Tibial nerve (tissue), 3 donors: ENCODE measurements at regions not wholly inside any gene's neighbourhood (a gene's known extent, or its start where the extent isn't known, plus 50 kb on each side); places are given as distances from the start of the nearest gene placed in this dataset.
"Not testable (repeated sequence)": the region's sequence is repeated elsewhere in the genome, so short reads cannot be mapped to it uniquely, and the experiment has no call there.

Source experiments
- POLR2A ChIP-seq, 2 donors: fragments of 450-650 bp; IDR thresholded peaks; one replicate each; pipeline ENCODE4 v1.6.1; 2017; ENCODE audit warnings: antibody characterized with exemption in 2 of 2, mild to moderate bottlenecking in 2 of 2, moderate library complexity in 2 of 2
- TF ChIP-seq, protein P1 (sequence below), 5 experiments: fragments of 200-600 bp in 3 of 5; fragments of 450-650 bp in 2 of 5; sonication (generic) in 3 of 5; IDR thresholded peaks; one replicate each; pipeline ENCODE4 v1.5.1; 2016 to 2019; ENCODE audit warnings: antibody characterized with exemption in 5 of 5, mild to moderate bottlenecking in 3 of 5, moderate library complexity in 2 of 5

DNA sequence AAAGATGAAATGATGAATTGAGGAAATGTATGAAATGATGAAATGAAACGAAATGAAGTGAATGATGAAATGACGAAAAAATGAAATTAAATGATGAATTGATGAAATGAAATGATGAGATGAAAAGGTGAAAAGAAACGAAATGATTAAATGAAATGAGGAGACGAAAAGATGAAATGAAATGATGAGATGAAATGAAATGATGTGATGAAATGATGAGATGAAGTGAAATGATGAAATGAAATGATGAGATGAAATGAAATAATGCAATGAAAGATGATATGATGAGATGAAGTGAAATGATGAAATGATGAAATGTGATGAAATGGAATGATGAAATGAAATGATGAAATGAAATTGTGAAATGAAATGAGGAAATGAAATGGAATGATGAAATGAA is 469.7 kb downstream of the FAM72C start:
- TF ChIP-seq, protein P1, sequence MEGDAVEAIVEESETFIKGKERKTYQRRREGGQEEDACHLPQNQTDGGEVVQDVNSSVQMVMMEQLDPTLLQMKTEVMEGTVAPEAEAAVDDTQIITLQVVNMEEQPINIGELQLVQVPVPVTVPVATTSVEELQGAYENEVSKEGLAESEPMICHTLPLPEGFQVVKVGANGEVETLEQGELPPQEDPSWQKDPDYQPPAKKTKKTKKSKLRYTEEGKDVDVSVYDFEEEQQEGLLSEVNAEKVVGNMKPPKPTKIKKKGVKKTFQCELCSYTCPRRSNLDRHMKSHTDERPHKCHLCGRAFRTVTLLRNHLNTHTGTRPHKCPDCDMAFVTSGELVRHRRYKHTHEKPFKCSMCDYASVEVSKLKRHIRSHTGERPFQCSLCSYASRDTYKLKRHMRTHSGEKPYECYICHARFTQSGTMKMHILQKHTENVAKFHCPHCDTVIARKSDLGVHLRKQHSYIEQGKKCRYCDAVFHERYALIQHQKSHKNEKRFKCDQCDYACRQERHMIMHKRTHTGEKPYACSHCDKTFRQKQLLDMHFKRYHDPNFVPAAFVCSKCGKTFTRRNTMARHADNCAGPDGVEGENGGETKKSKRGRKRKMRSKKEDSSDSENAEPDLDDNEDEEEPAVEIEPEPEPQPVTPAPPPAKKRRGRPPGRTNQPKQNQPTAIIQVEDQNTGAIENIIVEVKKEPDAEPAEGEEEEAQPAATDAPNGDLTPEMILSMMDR (IDR thresholded peaks at IDR 0.05): not testable (repeated sequence)
- TF ChIP-seq POLR2A (IDR thresholded peaks at IDR 0.05): not testable (repeated sequence)
